Endothelial cell (in vitro differentiated cells): ENCODE measurements at regions not wholly inside any gene's neighbourhood (a gene's known extent, or its start where the extent isn't known, plus 50 kb on each side); places are given as distances from the start of the nearest gene placed in this dataset.

Source experiments
- DNase-seq: peaks from one replicate; pipeline ENCODE4 v3.0.0; 2021; ENCODE audit warnings: low spot score
- H3K27ac Mint-ChIP-seq: one replicate; pipeline ENCODE4 v1.8.0; 2021; ENCODE audit warnings: mixed read lengths, inconsistent platforms; ENCODE audit not compliant: unreplicated experiment
- H3K27me3 Mint-ChIP-seq: one replicate; pipeline ENCODE4 v1.8.0; 2021; ENCODE audit warnings: mild to moderate bottlenecking, moderate library complexity, mixed read lengths, inconsistent platforms; ENCODE audit not compliant: unreplicated experiment
- H3K36me3 Mint-ChIP-seq: one replicate; pipeline ENCODE4 v1.8.0; 2021; ENCODE audit warnings: mild to moderate bottlenecking, low read depth, mixed read lengths, inconsistent platforms; ENCODE audit not compliant: unreplicated experiment
- H3K4me1 Mint-ChIP-seq: one replicate; pipeline ENCODE4 v1.8.0; 2021; ENCODE audit warnings: mild to moderate bottlenecking, mixed read lengths, inconsistent platforms; ENCODE audit not compliant: unreplicated experiment
- H3K4me3 Mint-ChIP-seq: one replicate; pipeline ENCODE4 v1.8.0; 2021; ENCODE audit warnings: mild to moderate bottlenecking, mixed read lengths, inconsistent platforms; ENCODE audit not compliant: unreplicated experiment
- H3K9me3 Mint-ChIP-seq: one replicate; pipeline ENCODE4 v1.8.0; 2021; ENCODE audit warnings: mixed read lengths, inconsistent platforms; ENCODE audit not compliant: unreplicated experiment
- CTCF ChIP-seq: fragments of 200-600 bp; sonication (generic); IDR thresholded peaks from one replicate; pipeline ENCODE4 v1.5.0; 2021; ENCODE audit warnings: antibody characterized with exemption; ENCODE audit not compliant: unreplicated experiment

- DNase-seq = no peak
- H3K4me3 Mint-ChIP-seq = no peak overlapping the region
- no peaks in the 10 kb centered on the region for H3K36me3 Mint-ChIP-seq
- TF ChIP-seq CTCF = no peak
- no peak overlapping the region for H3K27ac Mint-ChIP-seq
- H3K4me1 Mint-ChIP-seq = peaks cover 3% of the 10 kb centered on the region
- peaks cover 5% of the 10 kb centered on the region for H3K27me3 Mint-ChIP-seq
- no peaks in the 10 kb centered on the region for H3K9me3 Mint-ChIP-seq
Measured at GRCh38 chr15:29433050-29433318, 163.4 kb upstream of the NSMCE3 start.

- H3K4me3 Mint-ChIP-seq = no peak overlapping the region
- H3K4me1 Mint-ChIP-seq = peaks cover 3% of the 10 kb centered on the region
- no peak for TF ChIP-seq CTCF
- H3K36me3 Mint-ChIP-seq = no peaks in the 10 kb centered on the region
- no peak overlapping the region for H3K27ac Mint-ChIP-seq
- peaks cover 6% of the 10 kb centered on the region for H3K27me3 Mint-ChIP-seq
- H3K9me3 Mint-ChIP-seq = no peaks in the 10 kb centered on the region
- no peak for DNase-seq
Measured at GRCh38 chr15:29432191-29433049, 162.8 kb upstream of the NSMCE3 start.

- Mint-ChIP-seq H3K36me3 (no peaks in the 10 kb centered on the region), H3K4me1 (no peaks in the 10 kb centered on the region), H3K9me3 (no peaks in the 10 kb centered on the region), H3K27me3 (peaks cover 6% of the 10 kb centered on the region), H3K27ac (no peak overlapping the region), H3K4me3 (no peak overlapping the region)
- TF ChIP-seq CTCF = no peak
- DNase-seq = no peak
Measured at GRCh38 chr15:29430831-29431230, 161.2 kb upstream of the NSMCE3 start.

GRCh38 chr15:29430124-29430523 is 160.5 kb upstream of the NSMCE3 start:
- H3K27me3 Mint-ChIP-seq = peaks cover 6% of the 10 kb centered on the region
- H3K4me1 Mint-ChIP-seq = no peaks in the 10 kb centered on the region
- H3K9me3 Mint-ChIP-seq = no peaks in the 10 kb centered on the region
- DNase-seq = no peak
- TF ChIP-seq CTCF = no peak
- H3K36me3 Mint-ChIP-seq = no peaks in the 10 kb centered on the region
- no peak overlapping the region for H3K4me3 Mint-ChIP-seq
- H3K27ac Mint-ChIP-seq = no peak overlapping the region

GRCh38 chr15:29429584-29429983 is 160.0 kb upstream of the NSMCE3 start:
- H3K9me3 Mint-ChIP-seq = no peaks in the 10 kb centered on the region
- no peak for TF ChIP-seq CTCF
- no peaks in the 10 kb centered on the region for H3K4me1 Mint-ChIP-seq

More at GRCh38 chr15:29429584-29429983, 160.0 kb upstream of the NSMCE3 start:
- Mint-ChIP-seq H3K36me3 (no peaks in the 10 kb centered on the region), H3K27ac (no peak overlapping the region), H3K27me3 (peaks cover 6% of the 10 kb centered on the region), H3K4me3 (no peak overlapping the region)
- DNase-seq = no peak
